HG03565 (cell line): ENCODE measurements at regions not wholly inside any gene's neighbourhood (a gene's known extent, or its start where the extent isn't known, plus 50 kb on each side); places are given as distances from the start of the nearest gene placed in this dataset.

Source experiments
- ATAC-seq: cut with Tn5 transposase; IDR thresholded peaks from one replicate; pipeline ENCODE4 v1.9.1; 2021; ENCODE audit warnings: mild to moderate bottlenecking, moderate library complexity; ENCODE audit not compliant: unreplicated experiment

- ATAC-seq, result no peak
These were observed 83.8 kb downstream of the MRPL46 start for GRCh38 chr15:88383354-88383753.

GRCh38 chr15:88382482-88382983 is 84.7 kb downstream of the MRPL46 start:
- ATAC-seq, result no peak

- ATAC-seq, result no peak
These were observed 89.0 kb downstream of the MRPL46 start for GRCh38 chr15:88378188-88378637.

- no peak for ATAC-seq
These were observed 89.7 kb downstream of the MRPL46 start for GRCh38 chr15:88377509-88377908.

GRCh38 chr15:88376574-88377174 is 90.5 kb downstream of the MRPL46 start:
- no peak for ATAC-seq

- ATAC-seq, result no peak
These were observed 91.8 kb downstream of the MRPL46 start for GRCh38 chr15:88375234-88375927.

GRCh38 chr15:88365124-88365523 is 102.1 kb downstream of the MRPL46 start:
- no peak for ATAC-seq

- no peak for ATAC-seq
These were observed 92.2 kb upstream of the NTRK3 start for GRCh38 chr15:88348579-88349230.

GRCh38 chr15:88345962-88346361 is 89.4 kb upstream of the NTRK3 start:
- no peak for ATAC-seq

- no peak for ATAC-seq
These were observed 88.2 kb upstream of the NTRK3 start for GRCh38 chr15:88344786-88345185.

GRCh38 chr15:88342666-88343065 is 86.1 kb upstream of the NTRK3 start:
- ATAC-seq, result no peak

GRCh38 chr15:88341653-88342052 is 85.1 kb upstream of the NTRK3 start:
- no peak for ATAC-seq

- no peak for ATAC-seq
These were observed 84.5 kb upstream of the NTRK3 start for GRCh38 chr15:88341006-88341405.

GRCh38 chr15:88337993-88338392 is 81.5 kb upstream of the NTRK3 start:
- no peak for ATAC-seq

- ATAC-seq, result no peak
These were observed 78.5 kb upstream of the NTRK3 start for GRCh38 chr15:88335074-88335473.

GRCh38 chr15:88334436-88334835 is 77.9 kb upstream of the NTRK3 start:
- ATAC-seq, result no peak

GRCh38 chr15:88331291-88331690 is 74.8 kb upstream of the NTRK3 start:
- peak; percentile 69 for ATAC-seq

GRCh38 chr15:88326924-88327323 is 70.4 kb upstream of the NTRK3 start:
- no peak for ATAC-seq

- no peak for ATAC-seq
These were observed 68.2 kb upstream of the NTRK3 start for GRCh38 chr15:88324741-88325065.

GRCh38 chr15:88323976-88324740 is 67.6 kb upstream of the NTRK3 start:
- no peak for ATAC-seq

GRCh38 chr15:88323468-88323867 is 66.9 kb upstream of the NTRK3 start:
- ATAC-seq, result no peak
